NCI-H1105 treated with DMSO at 0.1 percent for 48 hours (cell line): ENCODE measurements at regions not wholly inside any gene's neighbourhood (a gene's known extent, or its start where the extent isn't known, plus 50 kb on each side); places are given as distances from the start of the nearest gene placed in this dataset.
A peak's percentile ranks its signal among the peaks of the same experiment; 100 is the strongest.
"Not testable (repeated sequence)": the region's sequence is repeated elsewhere in the genome, so short reads cannot be mapped to it uniquely, and the experiment has no call there.

ENCODE experiments used
- DNase-seq: peaks from one replicate; lab custom pipeline; 2025; lab: John Stamatoyannopoulos, UW

DNA sequence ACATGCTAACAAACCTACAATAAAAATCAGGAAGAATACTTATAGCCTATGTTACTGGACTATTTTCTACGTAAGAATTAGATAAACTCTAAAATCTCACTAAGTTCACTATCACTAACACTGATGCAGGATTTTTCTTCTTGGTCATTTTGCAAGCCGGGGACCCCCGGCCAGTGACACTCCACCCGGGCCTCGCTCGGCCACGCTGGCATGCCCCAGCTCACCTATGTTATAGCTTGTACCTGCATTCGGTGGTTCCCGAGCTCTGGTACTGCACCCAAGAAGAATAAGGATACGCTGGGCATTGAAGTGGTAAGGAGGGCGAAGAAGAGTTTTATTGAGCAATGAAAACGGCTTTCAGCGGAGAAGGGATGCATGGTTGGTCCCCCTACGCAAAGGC is 245.3 kb upstream of the NBEA start:
- no peak for DNase-seq

DNA sequence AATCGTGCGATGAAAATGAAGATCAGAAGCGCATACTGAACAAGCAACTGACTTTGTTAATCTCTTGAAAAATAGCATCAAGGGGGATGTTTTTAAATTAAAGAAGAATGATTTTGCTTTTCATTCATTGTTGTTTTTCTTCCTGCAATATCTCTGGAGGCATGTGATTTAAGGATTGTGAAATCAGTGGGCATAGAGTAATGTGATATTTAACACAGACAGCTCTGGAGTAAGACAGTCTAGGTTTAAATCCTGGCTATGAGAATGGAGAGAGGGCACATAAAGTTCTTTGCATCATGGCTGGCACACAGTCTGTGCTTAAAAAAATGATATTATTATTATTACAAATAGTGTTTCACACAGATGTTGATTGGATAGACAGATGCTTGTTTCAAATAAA is 243.1 kb upstream of the NBEA start:
- no peak for DNase-seq

DNA sequence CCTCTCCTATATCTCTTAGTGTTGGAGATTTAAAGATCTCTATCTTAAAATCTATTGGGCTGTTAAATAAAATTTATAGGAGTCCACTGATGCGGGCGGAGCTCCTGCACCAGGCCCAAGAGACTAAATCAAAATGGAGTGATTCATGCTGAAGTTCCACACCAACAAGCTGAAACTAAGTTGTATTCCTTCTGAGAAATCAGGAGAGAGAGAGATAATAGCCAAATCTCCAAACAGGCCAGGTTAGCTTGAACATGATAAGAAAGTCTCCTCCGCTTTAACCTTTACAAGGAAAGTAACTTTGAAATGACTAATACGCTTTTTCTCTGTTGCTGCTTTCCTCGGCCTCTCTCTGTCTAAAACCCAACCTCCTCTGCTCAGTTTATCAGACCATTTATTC is 241.9 kb upstream of the NBEA start:
- no peak for DNase-seq

DNA sequence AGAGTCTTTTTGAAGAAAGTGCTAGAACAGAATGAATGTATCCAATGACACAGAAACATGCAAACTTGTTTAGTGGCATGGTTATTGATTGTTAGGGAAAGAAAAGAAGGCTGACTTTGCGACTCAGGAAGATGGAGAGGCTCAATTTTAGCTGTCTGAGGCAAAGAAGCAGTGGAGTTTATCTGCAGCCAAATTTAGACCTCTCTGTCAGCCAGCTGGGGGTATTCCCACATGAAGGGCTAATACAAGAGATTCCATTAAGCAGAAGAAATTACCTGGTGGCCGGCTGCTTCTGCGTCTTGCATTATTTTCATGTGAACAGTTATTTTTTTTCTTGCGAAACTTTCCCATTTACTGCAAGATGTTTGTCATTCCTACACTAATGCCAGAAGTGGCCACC is 240.2 kb upstream of the NBEA start:
- no peak for DNase-seq

DNA sequence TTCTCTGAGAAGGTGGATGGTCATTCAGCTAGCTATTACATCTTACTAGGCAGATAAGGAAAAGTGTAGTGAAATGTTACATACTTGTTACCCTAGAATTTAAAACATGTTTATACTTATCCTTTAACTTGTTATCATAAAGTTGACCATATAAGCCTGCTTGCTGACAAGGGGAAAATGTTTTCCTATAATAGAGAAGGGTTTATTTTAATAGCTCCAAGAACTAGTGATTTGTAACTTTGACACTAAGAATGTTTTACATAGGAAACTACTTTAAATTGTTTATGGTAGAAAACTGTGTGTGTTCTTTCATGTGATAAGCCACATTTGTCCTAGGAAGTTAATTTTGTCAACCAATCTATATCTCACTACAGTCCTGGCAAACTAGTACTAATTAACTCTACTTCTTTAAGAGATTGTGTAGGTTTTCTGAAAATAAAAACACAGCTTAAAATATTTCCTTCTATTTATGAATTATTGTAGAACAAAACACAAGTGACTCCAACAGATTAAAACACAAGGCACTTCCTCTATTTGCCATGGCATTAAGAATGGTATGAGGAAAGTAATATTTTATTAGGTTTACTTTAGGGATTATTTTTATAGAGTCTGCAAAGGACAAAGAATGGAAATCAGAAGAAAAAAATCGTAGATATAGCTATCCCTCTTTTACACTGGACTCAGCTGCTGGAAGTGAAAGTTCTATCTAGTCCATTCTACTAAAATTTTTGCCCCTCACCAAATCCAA is 233.3 kb upstream of the NBEA start:
- DNase-seq = no peak

DNA sequence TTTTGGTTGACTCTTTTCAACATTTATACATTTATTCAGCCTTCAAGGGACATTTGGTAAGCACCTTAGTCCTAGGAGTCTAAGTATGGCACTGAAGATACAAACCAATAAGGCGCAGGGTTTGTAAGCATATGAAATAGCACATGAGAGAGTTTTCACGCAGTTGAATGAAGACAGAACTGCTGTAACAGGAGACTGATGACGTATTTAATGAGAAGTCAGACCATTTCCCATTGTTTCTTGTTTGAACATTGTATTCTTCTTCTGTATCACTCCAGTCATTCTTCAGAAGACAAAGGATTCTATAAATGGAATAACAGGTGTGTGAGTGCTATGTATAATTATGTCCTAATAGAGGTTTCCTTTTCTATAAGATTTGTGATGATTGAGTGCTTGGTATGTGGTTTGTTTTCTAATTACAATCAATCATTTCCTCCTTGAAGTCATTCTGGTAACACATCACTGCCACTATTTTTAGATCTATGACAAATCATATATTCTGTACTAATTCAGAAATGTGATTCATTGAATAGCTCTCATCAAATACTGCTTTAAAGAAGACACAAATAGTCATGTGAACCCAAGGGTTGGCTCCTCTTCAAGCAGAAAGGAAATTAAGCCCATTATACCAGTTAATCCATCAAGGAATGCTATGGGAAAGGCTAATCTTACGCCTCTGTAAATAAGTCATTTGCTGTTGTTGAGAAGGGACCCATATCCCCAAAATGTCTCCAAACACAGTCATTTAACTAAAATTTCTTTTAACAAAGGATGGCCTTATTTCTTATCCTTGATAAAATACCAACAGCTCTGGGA is 222.8 kb upstream of the NBEA start:
- DNase-seq = peak; percentile 61

DNA sequence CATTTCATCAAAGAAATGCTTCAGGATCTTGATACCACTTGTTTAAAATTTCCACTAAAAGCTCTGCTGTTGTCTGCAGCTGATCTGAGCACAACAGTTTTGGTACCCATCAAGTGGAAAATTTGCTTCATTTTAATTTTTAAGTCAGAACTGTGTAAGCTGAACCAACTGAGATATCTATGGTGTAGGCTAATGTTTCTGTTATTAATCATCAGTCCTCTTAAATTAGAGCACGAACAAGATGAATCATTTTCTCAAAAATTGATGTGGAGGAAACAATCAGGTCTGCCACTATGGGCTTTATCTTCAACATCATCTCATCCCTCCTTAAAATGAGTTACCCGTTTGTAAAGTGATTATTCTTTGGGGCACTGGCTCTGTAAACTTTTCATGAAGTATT is 221.5 kb upstream of the NBEA start:
- DNase-seq = no peak

DNA sequence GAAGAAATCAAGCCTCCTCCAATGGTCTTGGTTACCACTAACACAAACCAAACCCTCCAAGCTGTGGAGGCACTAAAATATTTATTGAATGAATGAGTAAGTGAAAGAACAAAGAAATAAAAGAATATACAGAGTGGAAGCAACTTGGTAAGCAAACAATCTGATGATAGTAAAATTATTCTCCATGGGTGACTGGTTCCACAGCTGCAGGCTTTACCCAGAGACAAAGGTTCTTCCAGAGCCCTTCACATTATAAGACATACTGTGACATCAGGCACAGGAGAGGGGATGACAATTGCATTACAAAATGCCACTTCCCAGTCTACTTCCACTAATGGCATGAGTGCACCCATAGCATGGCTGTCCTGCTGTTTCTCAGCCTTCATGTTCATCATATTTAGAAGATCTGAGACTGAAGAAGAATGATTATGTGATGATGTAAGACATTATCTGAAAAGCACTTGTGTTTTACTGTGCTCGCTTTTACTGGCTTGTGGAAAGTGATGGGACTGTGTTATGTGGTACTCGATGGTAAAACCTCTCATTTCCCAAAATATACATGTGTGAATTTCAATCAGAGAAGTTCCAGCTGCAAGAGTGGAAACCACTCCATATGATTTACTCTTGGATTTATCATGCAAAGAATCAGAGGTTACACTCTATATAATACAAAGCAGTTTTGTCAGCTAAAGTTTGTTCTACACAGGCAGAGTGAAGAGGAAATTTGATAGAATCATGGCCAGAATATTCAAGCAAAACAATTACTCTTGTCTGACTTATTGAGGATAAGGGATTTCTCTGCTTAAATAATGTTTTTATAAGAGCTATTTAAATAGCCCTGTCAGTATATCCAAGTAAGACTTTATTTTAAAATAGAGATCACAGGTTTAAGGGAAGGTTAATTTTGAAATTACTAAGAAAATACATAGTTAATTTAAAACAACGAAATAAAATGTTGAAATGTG is 220.2 kb upstream of the NBEA start:
- DNase-seq = no peak

DNA sequence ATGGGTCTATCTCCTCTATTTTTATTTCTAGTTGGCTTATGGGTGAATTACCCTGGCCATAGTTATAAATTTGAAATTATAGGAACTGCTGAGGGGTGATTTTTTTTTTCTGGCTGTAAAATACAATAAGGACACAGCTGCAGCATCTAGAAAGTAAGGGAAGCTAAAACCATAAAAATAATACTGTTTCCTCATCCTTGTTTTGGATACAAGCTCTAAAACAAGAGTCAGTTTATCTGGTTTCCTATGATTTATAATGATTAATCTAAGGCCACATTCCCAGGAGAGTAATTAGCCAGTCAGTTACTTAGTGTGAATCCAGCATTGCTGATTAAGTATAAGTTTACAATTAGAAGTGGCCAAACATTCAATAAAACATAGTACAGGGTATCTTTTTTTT is 219.1 kb upstream of the NBEA start:
- DNase-seq = no peak

DNA sequence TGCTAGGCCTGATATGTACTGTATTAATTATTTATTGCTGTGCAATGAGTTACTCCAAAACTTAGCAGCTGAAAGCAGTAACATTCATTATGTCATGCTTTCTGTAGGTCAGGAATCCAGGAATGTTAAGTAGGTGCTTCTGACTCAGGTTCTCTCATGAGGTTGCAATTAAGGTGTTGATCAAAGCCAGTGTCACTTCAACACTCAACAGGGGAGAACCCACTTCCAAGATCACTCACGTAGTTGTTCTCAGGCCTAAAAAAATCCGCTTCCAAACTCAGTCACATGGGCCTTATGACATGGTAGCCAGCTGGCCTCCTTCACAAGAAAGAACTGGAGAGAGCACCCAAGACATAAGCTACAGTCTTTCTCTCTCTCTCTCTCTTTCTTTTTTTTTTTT is 211.1 kb upstream of the NBEA start:
- DNase-seq = no peak

DNA sequence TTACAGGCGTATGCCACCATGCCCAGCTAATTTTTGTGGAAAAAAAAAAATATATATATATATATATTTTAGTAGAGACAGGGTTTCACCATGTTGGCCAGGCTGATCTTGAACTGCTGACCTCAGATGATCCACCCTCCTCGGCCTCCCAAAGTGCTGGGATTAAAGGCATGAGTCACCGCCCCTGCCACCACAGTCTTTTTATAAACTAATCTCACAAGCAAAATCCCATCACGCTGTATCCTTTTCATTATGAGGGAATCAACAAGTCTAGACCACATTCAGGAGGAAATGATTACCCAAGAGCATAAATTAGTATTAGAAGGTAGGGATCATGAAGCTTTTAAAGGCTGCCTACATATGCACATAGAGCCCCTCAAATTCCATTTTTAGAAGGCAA is 210.6 kb upstream of the NBEA start:
- no peak for DNase-seq

DNA sequence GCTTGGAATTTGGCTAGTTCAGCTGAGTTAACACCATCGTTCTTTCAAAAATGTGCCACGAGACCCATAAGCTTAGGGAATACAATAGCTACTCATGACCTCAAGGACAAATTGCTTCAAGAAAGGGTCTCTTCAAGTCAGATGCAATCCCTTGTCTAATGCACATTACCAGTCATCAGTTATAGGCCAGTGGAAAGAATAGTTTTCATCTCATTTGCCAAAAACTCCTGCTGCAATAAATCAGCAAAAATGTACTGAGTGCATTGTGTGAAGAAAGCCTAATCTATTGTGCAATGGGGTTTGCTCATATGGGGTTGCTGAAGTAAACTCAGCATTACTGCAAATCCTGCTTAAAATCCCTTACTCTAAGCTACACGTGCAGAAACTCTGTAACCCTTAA is 208.3 kb upstream of the NBEA start:
- no peak for DNase-seq

DNA sequence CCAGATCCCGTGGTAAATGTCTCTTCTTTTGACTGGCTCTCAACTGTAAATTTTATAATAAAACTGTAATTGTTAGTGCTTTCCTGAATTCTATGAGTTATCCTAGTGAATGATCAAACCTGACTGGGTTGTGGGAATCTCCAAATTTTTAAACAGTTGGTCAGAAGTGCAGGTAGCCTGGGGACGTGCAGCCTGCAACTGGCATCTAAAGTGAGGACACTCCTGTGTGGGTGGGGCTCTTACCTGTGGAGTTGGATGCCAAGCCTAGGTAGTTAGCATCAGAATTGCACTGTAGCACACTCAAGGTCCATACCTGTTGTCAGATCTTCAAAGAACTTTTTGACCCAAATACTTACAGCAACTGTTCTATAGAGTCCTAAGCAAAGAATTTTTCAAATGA is 207.1 kb upstream of the NBEA start:
- no peak for DNase-seq

DNA sequence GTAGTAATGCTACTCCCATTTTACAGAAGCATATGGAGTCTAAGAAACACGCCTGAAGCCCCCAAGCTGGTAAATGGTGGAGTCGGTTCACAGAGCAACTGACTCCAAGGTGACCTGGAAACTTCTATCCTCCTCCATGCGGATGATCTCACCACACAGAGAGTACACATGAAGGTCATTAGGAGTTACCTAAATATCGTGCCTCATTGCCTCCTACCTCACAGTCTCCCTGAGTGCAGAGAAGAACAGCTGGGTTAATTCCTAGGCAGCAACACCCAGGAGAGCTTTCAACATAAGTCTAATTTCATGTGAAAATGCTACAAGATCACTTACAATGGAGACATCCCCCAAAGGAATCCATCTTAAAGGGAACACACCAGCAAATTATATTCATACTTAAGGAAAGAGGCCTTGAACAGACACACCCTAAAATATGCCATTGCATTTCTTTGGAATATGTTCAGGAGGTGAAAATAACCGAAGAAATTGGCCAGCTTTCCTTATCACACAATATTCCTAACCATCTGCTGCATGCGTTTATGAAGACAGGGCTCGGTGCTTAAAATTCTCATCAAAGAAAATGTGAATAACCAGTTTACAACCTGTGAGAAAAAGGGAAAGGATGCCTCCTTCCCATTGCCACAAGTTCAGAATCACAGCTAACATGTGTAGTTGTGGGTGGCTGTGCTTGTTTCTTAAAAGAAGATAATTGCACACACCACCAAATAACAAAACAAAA is 203.6 kb upstream of the NBEA start:
- no peak for DNase-seq

DNA sequence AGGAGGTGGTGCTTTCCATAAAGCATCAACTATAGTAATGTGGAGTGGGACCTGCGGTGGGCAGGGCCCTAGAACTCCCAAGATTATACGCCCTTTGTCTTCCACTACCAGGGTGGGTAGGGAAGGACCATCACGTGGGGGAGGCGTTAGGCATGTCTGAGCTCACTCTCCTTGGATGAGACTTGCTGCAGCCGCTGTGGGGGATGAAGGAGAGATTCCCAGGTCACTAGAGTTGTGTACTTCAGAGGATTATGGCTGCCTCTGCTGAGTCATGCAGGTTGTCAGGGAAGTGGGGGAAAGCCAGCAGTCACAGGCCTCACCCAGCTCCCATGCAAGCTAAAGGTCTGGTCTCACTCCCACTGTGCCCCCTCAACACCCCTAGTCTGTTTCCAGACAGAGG is 195.0 kb upstream of the NBEA start:
- not testable (repeated sequence) for DNase-seq

DNA sequence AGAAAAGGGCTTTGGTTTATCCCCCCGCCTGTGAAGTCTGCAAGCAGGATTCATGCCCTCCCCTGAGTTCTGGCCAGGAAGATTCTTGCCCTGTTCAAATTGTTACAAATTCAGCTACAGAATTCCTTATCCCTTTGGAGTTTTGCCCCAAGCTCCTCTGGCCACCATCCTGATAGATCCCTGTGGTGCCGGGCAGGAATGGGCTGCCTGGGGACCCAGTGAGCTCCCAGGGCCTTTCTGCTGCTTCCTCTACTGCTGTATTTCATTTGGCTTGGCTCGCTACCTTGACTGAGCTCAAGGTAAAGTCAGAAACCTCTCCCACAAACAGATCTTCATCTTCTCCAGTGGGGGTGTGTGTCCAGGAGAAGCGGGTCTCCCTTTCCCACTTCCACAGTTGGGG is 194.6 kb upstream of the NBEA start:
- no peak for DNase-seq

DNA sequence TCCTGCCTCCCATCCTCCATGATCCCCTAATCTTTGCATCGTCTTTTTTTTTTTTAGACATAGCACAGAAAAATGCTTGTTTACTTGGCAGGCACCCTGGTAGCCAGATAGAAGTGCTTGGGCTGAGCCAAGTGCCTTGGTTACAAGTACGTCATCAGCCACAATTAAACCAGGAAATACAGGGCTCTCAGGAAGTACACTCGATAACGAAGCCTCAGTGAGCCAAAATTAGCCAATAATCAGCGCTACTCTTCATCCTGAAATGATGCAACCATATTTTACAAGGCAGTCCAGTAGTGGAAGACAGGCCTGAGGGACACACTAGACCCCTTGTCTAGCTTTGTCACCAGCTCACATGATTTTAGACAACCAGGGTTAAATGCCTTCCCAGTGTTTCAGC is 194.0 kb upstream of the NBEA start:
- DNase-seq = peak; percentile 32

DNA sequence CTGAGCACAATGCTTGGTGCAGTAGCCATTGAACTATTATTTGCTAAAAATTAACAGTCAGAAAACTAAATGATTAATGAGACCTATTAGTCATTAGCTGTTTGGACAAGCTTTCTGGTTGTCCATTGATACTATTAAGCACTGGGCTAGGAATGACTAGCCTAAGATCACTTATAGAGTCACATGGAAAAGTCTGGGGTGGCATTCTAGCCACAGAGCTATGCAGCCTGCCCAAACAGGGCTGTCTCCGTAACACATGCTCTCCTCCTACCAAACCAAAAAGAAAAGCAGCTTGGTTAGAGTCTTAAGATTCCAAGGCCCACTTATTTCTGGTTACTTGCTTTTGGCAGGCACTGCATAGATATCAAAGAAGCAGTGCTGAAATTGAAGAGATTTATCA is 193.5 kb upstream of the NBEA start:
- no peak for DNase-seq

DNA sequence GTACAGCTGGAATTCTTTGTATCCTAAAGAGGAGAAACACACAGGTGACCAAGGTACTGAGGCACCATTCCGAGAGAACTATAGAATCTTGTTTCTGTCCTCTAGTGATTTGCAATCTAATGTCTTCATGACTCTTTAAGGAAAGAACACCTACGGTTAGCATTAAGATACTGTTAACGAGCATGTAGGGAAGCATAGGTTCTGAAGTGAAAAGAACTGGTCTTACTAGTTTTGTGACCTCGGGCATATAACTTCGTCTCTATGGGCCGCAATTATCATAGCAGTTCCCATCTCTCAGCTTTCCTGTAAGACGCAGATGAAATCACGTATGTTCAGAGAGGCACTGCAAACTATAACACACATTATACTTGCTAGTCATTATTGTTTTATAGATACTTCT is 193.0 kb upstream of the NBEA start:
- DNase-seq = no peak

DNA sequence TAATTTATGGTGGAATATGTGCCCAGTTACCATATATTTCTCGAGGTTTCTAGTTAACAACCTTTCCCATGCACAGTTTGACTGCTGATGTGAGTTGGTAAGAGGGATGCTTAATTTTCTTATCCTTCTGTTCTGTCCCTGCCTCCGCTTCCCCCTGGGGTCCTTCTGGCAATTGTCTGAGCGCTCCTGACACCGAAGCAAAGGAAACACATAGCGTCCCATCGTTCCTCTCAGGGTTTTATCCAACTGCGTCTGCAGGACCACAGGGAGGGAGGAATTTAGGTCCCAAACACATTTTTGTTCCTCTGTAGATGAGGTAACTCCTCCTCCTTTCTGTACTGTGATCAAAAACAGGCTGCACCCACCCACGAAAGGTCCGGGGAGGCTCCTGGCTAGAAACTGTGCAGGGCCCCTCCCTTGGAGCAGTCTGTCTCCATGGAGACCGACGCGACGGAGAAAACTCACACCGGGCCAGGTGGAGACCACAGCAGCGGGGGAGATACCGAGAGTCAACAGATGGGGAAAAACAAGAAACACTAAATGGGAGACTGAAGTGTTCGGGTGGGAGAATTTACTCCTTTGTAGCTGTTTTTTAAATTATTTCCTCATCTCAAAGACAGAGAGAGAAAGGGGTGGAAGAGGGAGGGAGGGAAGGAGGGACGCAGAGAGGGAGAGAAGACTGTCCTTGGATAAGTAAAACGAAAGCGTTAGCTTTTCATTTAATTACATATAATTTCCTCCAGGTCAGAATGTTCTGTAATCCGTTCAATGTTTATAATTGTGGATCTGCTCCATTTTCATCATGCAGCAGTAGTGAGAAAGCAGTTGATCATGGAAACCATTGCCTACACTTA is 191.8 kb upstream of the NBEA start:
- DNase-seq = peak; percentile 51

DNA sequence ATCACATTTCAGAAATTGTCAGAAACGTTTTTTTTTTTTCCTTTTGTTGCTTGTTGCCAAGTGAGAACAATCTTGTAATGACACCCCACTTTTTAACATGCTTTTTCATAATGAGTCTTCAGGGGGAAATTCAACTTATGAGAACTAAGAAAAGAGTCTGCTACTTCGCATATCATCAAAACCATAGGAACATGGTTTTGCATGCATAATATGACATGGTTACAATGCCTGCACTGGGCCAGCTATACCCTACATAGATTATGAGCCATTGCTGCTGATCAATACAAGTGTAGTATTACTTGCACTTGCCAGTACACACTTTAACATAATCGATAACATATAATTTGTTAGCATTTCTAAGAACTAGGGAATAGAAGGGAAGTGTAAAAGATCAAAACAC is 191.0 kb upstream of the NBEA start:
- no peak for DNase-seq
